Activated CD4-positive, alpha-beta T cell treated with anti-CD3 and anti-CD28 coated beads for 36 hours (primary cell): ENCODE measurements at regions not wholly inside any gene's neighbourhood (a gene's known extent, or its start where the extent isn't known, plus 50 kb on each side); places are given as distances from the start of the nearest gene placed in this dataset.

ENCODE experiments used
- ATAC-seq: fragments of 200-7000 bp; cut with Tn5 transposase; one replicate; pipeline ENCODE4 v1.10.0; 2021; ENCODE audit warnings: mild to moderate bottlenecking, moderate library complexity
- CTCF ChIA-PET: fragments of 350-600 bp; sonication (Branson Sonifier 250); formaldehyde crosslinking; loops from one replicate; lab custom pipeline; 2021; ENCODE audit warnings: antibody characterized with exemption; lab: Charles Lee
- POLR2A ChIA-PET: fragments of 350-600 bp; sonication (Branson Sonifier 250); formaldehyde crosslinking; loops from one replicate; lab custom pipeline; 2021; ENCODE audit warnings: antibody characterized with exemption, inconsistent platforms; lab: Charles Lee
- DNase-seq: peaks from one replicate; pipeline ENCODE4 v3.0.0-alpha.2; 2020
- H3K27ac Mint-ChIP-seq: one replicate; pipeline ENCODE4 v1.8.0; 2021; ENCODE audit warnings: mixed read lengths
- H3K27me3 Mint-ChIP-seq: one replicate; pipeline ENCODE4 v1.8.0; 2021; ENCODE audit warnings: mixed read lengths
- H3K36me3 Mint-ChIP-seq: one replicate; pipeline ENCODE4 v1.8.0; 2021; ENCODE audit warnings: low read depth, mixed read lengths
- H3K4me1 Mint-ChIP-seq: one replicate; pipeline ENCODE4 v1.8.0; 2021; ENCODE audit warnings: mixed read lengths
- H3K4me3 Mint-ChIP-seq: one replicate; pipeline ENCODE4 v1.8.0; 2021; ENCODE audit warnings: mild to moderate bottlenecking, moderate library complexity, mixed read lengths
- H3K9me3 Mint-ChIP-seq: one replicate; pipeline ENCODE4 v1.8.0; 2021; ENCODE audit warnings: low read depth, mixed read lengths
- intact Hi-C, 2 experiments: fragments of 100-400 bp; cut with DNase I in 1 of 2; cut with micrococcal nuclease in 1 of 2; formaldehyde crosslinking; loops; one replicate each; pipeline versions ENCODE4 v1.14.2 to v1.15.1; 2022 to 2024; cut with DNase I, micrococcal nuclease

DNA sequence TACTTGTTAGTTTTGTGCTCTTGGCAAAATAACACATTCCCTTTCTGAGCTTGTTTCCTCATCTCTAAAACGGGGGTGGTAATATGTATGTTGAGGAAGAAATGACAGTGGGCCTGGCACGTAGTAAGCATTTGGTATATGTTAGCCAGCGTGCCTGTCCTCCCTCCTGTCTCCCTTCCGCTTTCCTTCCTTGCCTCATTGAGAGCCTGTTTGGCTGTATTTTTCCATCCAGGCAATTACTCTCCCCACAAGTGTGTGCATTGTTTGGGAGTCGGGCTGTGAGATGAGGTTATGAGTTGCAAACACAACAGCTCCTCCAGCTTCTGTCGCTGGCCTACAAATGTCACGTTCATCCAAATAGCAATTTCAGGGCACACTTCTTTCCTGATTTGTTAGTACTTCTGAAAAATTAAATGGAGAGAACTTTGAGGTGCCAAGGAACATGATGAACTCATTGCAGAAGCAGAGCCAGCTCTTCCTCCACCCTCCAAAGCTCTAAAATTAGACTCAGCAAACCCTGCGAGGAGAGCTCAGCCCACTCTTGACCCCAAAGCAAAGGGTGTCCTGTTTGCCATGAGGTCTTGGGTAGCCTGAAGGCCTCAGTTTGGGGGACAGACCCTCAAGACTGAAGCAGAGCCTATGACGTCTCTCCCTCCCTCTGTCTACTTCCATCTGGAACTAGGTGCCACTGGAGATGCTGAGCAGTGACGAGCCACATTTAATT lies 50.7 kb upstream of the TOX2 start:
- no peaks in the 10 kb centered on the region for H3K36me3 Mint-ChIP-seq
- POLR2A ChIA-PET: no interaction called here

DNA sequence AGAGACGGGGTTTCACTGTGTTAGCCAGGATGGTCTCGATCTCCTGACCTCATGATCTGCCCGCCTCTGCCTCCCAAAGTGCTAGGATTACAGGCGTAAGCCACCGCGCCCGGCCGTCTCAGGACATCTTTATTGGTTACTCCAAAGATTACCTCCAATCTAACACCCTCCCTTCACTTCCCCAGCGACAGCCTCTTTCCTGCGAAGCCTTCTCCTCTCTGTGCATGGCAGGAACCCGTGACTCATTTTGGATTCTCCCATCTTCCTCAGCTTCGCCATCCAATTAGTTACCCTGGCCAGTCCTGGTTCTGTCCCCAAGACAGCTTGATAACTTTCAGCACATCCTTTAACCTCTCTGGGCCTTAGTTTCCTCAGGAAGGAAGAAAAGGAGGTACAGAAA lies 51.3 kb upstream of the TOX2 start:
- POLR2A ChIA-PET: no interaction called here
- DNase-seq: no peak
- H3K27ac Mint-ChIP-seq: no peak overlapping the region
- peaks cover 3% of the 10 kb centered on the region for H3K27me3 Mint-ChIP-seq
- no peak overlapping the region for H3K4me3 Mint-ChIP-seq
- no peaks in the 10 kb centered on the region for H3K9me3 Mint-ChIP-seq
- no peak for ATAC-seq
- no peaks in the 10 kb centered on the region for H3K36me3 Mint-ChIP-seq
- intact Hi-C loops: no loop called here
- CTCF ChIA-PET: no interaction called here
- no peaks in the 10 kb centered on the region for H3K4me1 Mint-ChIP-seq

More for the DNA sequence above, 50.7 kb upstream of the TOX2 start:
- CTCF ChIA-PET: no interaction called here
- Mint-ChIP-seq H3K27ac (no peak overlapping the region), H3K4me1 (no peaks in the 10 kb centered on the region), H3K9me3 (no peaks in the 10 kb centered on the region), H3K27me3 (peaks cover 3% of the 10 kb centered on the region), H3K4me3 (no peak overlapping the region)
- ATAC-seq (no peak), DNase-seq (no peak)
- intact Hi-C loops: no loop called here

DNA sequence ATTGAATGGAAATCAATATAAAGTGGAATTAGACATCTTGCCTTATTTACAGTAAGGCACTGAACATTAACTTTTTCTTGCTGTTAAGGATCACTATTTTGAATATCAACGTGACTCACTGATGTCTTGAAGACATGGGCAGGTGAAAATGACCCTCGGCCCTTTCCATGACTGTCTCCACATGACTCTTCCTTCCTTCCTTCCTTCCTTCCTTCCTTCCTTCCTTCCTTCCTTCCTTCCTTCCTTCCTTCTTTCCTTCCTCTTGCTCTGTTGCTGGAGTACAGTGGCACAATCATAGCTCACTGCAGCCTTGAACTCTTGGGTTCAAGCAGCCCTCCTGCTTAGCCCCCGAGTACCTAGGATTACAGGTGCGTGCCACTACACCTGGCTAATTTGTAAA lies 52.2 kb upstream of the TOX2 start:
- H3K27me3 Mint-ChIP-seq: peaks cover 3% of the 10 kb centered on the region
- H3K4me3 Mint-ChIP-seq: no peak overlapping the region
- intact Hi-C loops: no loop called here
- H3K27ac Mint-ChIP-seq: no peak overlapping the region
- no peaks in the 10 kb centered on the region for H3K36me3 Mint-ChIP-seq
- H3K4me1 Mint-ChIP-seq: no peaks in the 10 kb centered on the region
- POLR2A ChIA-PET: no interaction called here
- CTCF ChIA-PET: interaction anchor here (0.6 kb wide), 1 partner anchor 166 kb away, joined by 3 read pairs; no protein-coding TSS in a partner anchor
- ATAC-seq (no peak), DNase-seq (no peak)
- no peaks in the 10 kb centered on the region for H3K9me3 Mint-ChIP-seq

DNA sequence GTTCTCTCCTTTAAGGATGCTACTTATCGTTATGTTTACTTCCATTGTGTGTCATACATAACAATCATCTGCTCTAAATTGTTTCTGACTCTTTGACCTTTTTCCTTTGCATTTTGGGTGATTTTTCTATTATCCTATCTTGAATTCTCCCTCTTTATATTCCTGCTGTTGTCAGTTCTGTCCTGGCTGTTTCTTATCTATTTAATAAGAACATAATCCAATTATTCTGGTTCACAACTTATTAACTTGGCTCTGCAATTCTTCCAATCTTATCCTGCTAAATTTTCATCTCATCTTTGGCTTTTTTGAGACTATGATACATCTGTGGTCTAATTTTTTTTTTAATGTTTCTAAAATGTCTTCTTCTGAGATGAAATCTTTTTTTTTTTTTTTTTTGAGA lies 54.7 kb upstream of the TOX2 start:
- DNase-seq (no peak), ATAC-seq (no peak)
- intact Hi-C loops: no loop called here
- no peaks in the 10 kb centered on the region for H3K9me3 Mint-ChIP-seq
- H3K27me3 Mint-ChIP-seq: peaks cover 4% of the 10 kb centered on the region
- no peaks in the 10 kb centered on the region for H3K4me1 Mint-ChIP-seq
- CTCF ChIA-PET: no interaction called here
- no peaks in the 10 kb centered on the region for H3K36me3 Mint-ChIP-seq
- no peak overlapping the region for H3K27ac Mint-ChIP-seq
- POLR2A ChIA-PET: no interaction called here
- no peak overlapping the region for H3K4me3 Mint-ChIP-seq

DNA sequence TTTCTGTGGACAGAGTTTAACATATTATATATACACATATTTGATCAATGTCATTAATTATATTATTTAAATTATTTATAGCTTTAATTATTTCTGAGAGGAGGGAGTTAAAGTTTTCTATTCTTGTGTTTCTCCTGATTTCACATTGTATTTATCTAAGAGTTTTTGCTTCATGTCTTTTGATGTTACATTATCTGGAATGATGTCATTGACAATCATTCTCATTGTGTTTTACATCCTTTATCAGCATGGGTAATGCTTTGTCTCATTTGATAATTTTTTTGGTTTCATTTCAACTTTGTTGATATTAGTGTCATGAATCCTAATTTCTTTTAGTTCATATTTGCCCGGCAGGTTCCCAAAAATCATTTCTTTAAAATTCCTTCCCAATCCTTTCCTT lies 56.7 kb upstream of the TOX2 start:
- CTCF ChIA-PET: interaction anchor here (1.7 kb wide), 1 partner anchor 23 kb away, joined by 3 read pairs; no protein-coding TSS in a partner anchor
- Mint-ChIP-seq H3K9me3 (no peaks in the 10 kb centered on the region), H3K4me3 (no peak overlapping the region), H3K27ac (no peak overlapping the region), H3K4me1 (no peaks in the 10 kb centered on the region), H3K36me3 (no peaks in the 10 kb centered on the region), H3K27me3 (peaks cover 2% of the 10 kb centered on the region)
- POLR2A ChIA-PET: no interaction called here
- DNase-seq (no peak), ATAC-seq (no peak)
- intact Hi-C loops: no loop called here

DNA sequence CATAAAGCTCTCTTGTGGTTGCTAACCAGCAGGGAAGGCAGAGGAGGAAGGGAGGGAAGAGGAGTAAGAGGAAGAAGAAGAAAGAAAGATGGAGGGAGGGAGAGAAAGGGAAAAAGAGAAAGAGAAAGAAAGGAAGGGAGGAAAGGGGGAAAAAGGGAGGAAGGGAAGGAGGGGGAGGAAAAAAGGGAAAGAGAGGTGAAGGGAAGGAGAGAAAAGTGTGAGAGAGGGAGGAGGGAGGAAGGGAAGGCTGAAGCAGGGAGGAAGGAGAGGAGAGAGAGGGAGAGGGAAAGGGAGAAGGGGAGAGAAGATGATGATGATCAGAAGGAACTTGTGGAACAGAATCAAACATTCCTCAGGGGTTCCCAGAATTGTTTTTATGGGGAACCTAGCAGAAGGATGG lies 57.5 kb upstream of the TOX2 start:
- ATAC-seq (no peak), DNase-seq (no peak)
- H3K4me3 Mint-ChIP-seq: no peak overlapping the region
- H3K9me3 Mint-ChIP-seq: no peaks in the 10 kb centered on the region
- no peaks in the 10 kb centered on the region for H3K4me1 Mint-ChIP-seq
- ChIA-PET CTCF (interaction anchor here (1.7 kb wide), 1 partner anchor 24 kb away, joined by 3 read pairs; no protein-coding TSS in a partner anchor), POLR2A (no interaction called here)
- H3K27ac Mint-ChIP-seq: no peak overlapping the region
- H3K27me3 Mint-ChIP-seq: peaks cover 2% of the 10 kb centered on the region
- intact Hi-C loops: no loop called here
- H3K36me3 Mint-ChIP-seq: no peaks in the 10 kb centered on the region

DNA sequence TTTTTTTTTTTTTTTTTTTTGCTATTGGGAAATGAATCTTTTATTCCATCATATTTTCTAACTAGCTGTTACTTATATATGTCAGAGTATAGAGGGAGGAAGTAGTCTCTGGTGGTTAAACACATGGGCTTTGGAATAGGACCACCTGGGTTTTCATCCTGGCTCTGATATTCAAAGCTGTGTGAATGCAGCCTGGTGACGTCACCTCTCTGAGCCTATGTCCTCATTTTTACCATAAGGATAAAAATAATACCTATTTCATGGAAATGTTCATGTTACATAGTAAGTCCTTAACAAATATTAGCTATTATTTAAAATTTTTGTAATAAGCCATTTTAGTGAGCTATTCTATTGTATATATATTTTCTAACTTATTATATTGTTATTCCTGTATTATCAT lies 58.8 kb upstream of the TOX2 start:
- ATAC-seq: no peak
- POLR2A ChIA-PET: no interaction called here

DNA sequence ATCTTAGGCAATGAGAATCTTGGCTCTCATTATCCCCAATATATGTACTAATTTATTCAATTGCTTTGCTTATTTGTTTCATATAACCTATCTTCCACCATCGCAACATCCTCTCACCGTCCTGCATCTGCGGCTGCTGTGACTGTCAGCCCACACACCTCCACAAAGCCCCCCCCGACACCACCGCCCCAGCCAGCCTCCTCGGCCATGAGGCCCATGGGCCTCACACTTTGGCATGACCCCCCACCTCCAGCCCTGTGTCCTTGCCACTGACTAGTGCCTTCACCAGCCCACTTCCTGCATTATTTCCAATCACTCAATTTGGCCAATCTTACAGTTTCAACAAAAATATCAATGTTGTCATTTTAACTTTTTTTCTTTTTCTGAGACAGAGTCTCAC lies 60.7 kb upstream of the TOX2 start:
- no peak for ATAC-seq
- no peaks in the 10 kb centered on the region for H3K4me1 Mint-ChIP-seq
- no peaks in the 10 kb centered on the region for H3K36me3 Mint-ChIP-seq
- DNase-seq: no peak
- no peak overlapping the region for H3K4me3 Mint-ChIP-seq
- CTCF ChIA-PET: no interaction called here
- H3K27me3 Mint-ChIP-seq: peaks cover 2% of the 10 kb centered on the region
- intact Hi-C loops: no loop called here
- POLR2A ChIA-PET: no interaction called here
- no peak overlapping the region for H3K27ac Mint-ChIP-seq
- H3K9me3 Mint-ChIP-seq: no peaks in the 10 kb centered on the region

More for the DNA sequence above, 58.8 kb upstream of the TOX2 start:
- intact Hi-C loops: no loop called here
- H3K4me1 Mint-ChIP-seq: no peaks in the 10 kb centered on the region
- H3K27me3 Mint-ChIP-seq: peaks cover 2% of the 10 kb centered on the region
- H3K4me3 Mint-ChIP-seq: no peak overlapping the region
- no peaks in the 10 kb centered on the region for H3K9me3 Mint-ChIP-seq
- CTCF ChIA-PET: interaction anchor here (0.9 to 1.4 kb wide), 2 partner anchors 61 to 105 kb away, joined by 3 read pairs; no protein-coding TSS in a partner anchor
- no peak for DNase-seq
- H3K27ac Mint-ChIP-seq: no peak overlapping the region
- H3K36me3 Mint-ChIP-seq: no peaks in the 10 kb centered on the region

DNA sequence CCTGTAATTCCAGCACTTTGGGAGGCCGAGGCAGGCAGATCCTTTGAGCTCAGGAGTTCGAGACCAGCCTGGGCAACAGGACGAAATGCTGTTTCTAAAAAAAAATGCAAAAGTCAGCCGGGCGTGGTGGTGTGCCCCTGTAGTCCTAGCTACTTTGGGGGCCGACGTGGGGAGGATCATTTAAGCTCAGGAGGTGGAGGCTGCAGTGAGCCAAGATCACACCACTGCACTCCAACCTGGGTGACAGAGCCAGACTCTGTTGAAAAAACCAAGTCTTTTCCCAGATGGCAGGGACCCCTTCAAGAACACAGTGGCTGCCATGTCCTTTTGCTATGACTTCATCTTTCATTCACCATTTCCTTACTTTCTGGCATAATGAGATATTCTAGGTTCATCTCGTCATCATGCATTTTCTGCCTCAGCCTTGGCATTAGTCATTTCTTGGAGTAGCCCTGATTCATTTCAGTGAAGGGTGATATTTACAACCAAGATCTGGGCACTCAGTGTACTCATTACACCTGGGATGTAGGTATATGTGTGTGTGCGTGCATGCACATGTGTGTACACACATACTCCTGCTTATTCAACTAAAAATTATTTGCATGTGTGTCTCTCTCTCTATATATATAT lies 61.4 kb upstream of the TOX2 start:
- Mint-ChIP-seq H3K4me3 (no peak overlapping the region), H3K4me1 (no peaks in the 10 kb centered on the region), H3K36me3 (no peaks in the 10 kb centered on the region), H3K27me3 (peaks cover 2% of the 10 kb centered on the region), H3K9me3 (no peaks in the 10 kb centered on the region), H3K27ac (no peak overlapping the region)
- ChIA-PET CTCF (no interaction called here), POLR2A (no interaction called here)
- intact Hi-C loops: no loop called here
- ATAC-seq (no peak), DNase-seq (no peak)

DNA sequence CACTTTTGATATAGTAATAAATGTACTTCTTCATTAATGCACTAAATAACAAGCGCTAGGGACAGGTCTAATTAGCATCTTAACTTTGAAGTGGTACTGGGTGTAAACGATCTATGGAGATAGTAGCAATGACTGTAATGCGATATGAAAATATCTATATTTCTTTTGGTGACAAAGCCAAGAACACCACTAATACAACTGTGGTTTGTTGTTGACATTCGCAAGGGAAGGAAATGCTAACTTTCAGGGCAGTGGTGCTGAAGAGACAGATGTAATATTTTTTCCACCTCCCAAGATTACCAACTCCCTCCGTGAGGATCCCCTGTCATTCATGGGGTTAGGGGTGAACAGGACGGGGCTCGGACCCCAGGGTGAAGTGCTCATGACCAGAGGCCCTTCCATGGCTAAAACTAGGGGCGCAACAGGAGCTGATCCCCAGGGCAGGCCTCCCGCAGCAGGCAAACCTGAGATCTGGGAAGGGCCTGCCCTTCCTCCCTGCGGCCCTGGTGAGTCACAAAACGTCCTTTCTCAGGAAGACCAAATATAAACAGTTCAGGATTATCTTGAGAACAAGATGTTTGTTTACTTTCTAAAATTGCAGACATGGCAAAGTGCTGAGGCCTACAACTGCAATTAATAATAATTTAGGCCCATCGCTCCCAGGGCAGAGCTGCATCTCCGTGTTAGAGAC lies 65.0 kb upstream of the TOX2 start:
- Mint-ChIP-seq H3K27ac (no peak overlapping the region), H3K4me1 (peaks cover 17% of the 10 kb centered on the region), H3K36me3 (no peaks in the 10 kb centered on the region), H3K4me3 (no peak overlapping the region), H3K27me3 (no peaks in the 10 kb centered on the region), H3K9me3 (no peaks in the 10 kb centered on the region)
- ChIA-PET CTCF (interaction anchor here (0.6 kb wide), 1 partner anchor 68 kb away, joined by 3 read pairs; no protein-coding TSS in a partner anchor), POLR2A (no interaction called here)
- DNase-seq (no peak), ATAC-seq (no peak)
- intact Hi-C loops: no loop called here

DNA sequence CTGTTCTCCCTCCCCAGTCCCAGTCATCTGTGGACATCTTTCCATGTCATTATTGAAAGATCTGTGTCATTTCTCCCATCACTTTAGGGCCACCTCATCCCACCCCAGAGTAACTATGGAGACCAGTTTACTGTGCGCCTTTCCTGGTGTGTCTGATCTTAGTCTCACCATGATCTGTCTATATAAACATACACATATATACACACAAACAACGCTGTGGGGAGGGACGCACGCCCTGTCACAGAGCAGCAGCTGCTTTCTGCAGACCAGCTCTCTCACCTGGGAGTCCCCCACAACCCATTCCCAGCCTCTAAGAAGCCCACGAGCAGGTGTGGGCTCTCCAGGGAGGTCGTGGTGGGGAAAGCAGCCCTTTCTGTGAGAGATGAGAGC lies 68.1 kb upstream of the TOX2 start:
- DNase-seq (peak; percentile 16), ATAC-seq (peak; percentile 18)
- H3K36me3 Mint-ChIP-seq: no peaks in the 10 kb centered on the region
- no peaks in the 10 kb centered on the region for H3K9me3 Mint-ChIP-seq
- H3K27me3 Mint-ChIP-seq: no peaks in the 10 kb centered on the region
- H3K4me1 Mint-ChIP-seq: peaks cover 22% of the 10 kb centered on the region
- H3K4me3 Mint-ChIP-seq: no peak overlapping the region
- ChIA-PET CTCF (interaction anchor here (0.8 kb wide), 1 partner anchor 947 kb away, joined by 5 read pairs; no protein-coding TSS in a partner anchor), POLR2A (no interaction called here)
- intact Hi-C loops: loop anchor here in 1 of 2 experiments (2.0 kb wide), 1 partner anchor 234 kb away; no protein-coding TSS in a partner anchor
- no peak overlapping the region for H3K27ac Mint-ChIP-seq
